SW480 (cell line): ENCODE measurements at regions not wholly inside any gene's neighbourhood (a gene's known extent, or its start where the extent isn't known, plus 50 kb on each side); places are given as distances from the start of the nearest gene placed in this dataset.

Experiments used
- DNase-seq: peaks from one replicate; pipeline ENCODE4 v3.0.0-alpha.2; 2016; ENCODE audit warnings: low spot score

GRCh38 chr2:57575700-57576268 lies 470.8 kb upstream of the VRK2 start:
- DNase-seq: no peak

GRCh38 chr2:57576983-57577382 lies 469.6 kb upstream of the VRK2 start:
- no peak for DNase-seq

- DNase-seq: no peak
Observed at GRCh38 chr2:57597940-57598339, 448.7 kb upstream of the VRK2 start.

- no peak for DNase-seq
Observed at GRCh38 chr2:57598551-57598950, 448.1 kb upstream of the VRK2 start.

DNA sequence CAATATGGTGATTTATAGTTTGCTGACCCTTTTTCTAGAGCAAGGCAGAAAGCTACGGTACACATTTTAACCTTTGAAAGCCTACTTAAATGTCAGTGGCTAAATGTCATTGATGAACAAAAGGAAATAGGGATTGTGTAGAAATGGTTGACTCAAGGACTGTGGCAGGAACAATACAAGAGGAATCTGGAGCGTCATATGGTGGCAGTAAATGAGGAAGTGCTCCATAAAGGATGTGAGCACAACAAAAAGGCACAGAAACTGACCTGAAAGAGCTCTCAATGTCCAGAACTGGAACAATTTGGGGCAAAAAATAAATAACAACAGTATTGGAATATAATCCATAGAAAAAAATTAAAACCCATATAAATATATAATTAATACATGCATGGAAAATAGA lies 443.9 kb upstream of the VRK2 start:
- no peak for DNase-seq

DNA sequence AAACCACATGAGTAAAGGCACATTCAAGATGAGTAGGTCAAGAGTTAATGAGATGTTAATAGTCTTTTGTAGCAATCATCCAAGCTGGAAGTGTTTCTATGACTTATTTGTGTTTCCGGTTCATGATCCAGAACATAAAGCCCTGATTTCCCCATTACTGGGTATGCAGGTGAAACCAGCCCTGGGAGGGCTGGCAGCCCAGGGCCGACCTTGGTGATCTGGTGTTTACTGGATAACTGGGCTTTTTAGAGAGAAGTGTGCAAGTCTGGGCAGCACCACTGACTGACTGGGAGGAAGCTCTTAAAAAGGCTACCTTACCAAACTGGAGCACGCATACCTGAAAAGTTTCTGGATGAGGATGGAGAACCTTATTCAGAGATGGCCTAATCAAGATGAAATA lies 431.6 kb upstream of the VRK2 start:
- no peak for DNase-seq

DNA sequence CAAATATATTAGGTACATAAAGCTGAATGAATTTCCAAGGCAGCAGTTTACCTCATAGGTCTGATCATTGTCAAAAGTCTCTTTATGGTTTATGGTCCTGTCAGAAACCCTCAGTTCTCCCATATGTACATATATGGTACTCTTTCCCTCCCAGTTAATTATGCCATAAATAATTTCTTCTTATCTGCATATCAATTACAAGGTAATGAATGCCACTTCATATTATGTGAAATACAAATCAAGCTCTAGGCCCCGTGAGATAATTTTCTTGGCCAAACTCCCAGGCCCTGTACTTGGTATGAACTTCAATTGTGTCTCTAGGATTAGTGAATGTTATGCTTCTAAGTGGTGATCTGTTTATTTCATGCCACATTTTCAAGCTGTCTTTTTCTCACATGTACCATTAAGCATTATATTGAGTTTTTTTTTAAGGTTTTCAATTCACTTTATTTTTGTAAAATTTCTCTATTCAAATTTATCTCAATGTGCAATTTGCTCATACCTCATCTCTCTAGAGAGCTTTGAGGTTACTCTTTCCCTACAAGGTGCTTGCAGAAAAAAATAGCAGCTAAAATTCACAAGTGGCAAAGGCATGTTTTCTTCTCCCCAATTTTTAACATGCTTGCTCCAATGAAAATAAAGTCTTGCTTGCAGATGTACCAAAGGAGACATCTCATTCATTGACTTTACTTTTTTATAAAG lies 430.6 kb upstream of the VRK2 start:
- DNase-seq: no peak

GRCh38 chr2:57617318-57617717 lies 429.3 kb upstream of the VRK2 start:
- no peak for DNase-seq

DNA sequence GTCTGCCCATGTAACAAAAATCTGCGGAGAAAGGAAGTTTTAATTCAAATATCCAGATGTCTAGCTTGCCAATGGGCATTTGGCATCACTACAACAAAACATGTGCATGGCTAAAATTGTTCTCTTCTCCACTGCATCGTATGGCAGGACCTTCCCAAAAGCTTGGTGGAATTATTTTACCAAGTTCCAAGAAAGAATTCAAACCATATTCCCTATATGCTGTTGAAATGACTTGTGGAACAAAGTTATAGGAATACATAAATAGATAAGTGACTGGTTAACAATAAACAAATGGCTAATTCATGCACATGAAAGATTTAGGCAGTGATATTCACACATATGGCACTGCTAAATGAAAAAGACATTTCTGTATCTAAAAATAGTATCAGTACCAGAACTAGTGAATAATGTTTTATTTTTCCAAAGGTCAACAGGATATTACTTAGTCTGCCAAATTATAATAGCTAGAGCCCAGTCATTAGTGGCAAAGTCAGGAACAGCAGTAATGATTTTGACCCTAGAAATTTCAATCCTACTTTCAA lies 425.4 kb upstream of the VRK2 start:
- DNase-seq: no peak

DNA sequence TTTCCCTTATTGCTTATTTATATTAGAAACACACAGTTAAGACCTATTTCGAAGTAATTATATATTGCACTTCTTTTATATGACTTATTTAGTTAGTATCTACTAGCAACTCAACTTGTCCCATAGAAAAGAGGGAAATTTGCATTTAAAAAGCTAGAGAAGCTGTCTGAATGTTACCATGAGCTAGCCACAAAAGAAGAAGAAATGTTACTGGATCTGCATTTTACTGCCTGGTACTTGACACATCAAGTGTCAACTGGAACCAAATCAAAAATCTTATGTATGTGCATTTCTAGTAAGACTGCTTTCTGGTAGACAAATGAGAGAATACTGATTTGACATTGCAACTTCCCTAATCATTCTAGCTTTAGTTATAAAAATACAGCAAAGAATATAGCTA lies 424.6 kb upstream of the VRK2 start:
- DNase-seq: no peak

- DNase-seq: no peak
Observed at GRCh38 chr2:57656198-57656597, 390.4 kb upstream of the VRK2 start.

DNA sequence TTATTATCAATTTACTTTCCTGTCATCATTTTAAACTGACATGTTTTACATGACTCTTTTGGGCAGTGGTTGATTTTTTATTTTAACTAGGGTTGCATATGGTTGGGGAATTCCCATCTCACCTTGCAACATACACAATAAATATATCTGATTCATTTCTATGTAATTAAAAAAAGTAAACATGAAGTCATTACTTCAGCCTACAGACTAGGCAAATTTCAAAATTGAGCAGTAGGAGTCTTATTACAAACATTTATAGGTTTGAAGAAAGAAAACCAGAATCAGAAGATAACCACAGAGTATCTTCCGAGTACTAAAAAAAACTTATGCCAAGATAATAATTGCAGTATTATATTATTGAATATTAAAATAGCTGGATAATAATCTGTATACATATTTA lies 377.0 kb upstream of the VRK2 start:
- DNase-seq: no peak

GRCh38 chr2:57674025-57674424 lies 372.6 kb upstream of the VRK2 start:
- DNase-seq: no peak

GRCh38 chr2:57674743-57675142 lies 371.9 kb upstream of the VRK2 start:
- no peak for DNase-seq

- no peak for DNase-seq
Observed at GRCh38 chr2:57677296-57677695, 369.3 kb upstream of the VRK2 start.

DNA sequence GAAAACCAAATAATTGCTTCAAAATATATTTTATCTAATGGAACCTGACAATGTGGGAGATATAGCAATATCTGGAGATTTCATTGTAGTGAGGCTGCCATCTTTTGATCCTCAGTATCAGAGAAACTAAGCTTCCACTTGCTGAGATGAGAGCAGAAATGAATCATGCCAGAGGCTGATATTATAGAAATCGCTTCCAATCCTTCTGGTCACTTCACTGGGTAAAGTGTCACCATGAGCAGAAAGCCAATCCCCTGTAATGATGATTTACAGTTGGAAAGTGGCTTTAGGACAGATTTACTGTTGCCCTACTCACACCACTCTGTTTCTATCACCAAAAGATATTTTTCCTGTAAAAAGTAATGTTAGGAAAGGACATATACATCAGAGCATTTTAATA lies 365.0 kb upstream of the VRK2 start:
- DNase-seq: no peak

DNA sequence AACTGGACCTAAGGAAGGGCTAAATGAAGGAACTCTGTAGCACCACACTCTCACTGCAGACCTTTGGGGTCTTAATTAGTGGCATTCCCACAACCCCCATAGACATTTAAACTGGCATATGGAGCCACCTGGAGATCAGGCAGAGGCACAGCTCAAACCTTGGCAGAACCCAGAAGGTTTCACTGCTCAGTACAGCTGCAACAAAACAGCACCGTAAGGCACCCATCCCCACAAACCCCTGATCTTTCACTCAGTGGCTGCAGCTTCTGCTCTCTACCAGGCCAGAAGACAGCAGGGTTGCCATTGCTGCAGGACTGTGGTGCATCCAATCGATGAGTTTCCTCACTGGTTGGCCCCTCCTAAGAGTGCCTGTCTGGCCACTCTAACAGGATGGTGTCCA lies 361.6 kb upstream of the VRK2 start:
- DNase-seq: no peak

GRCh38 chr2:57692395-57692794 lies 354.2 kb upstream of the VRK2 start:
- DNase-seq: no peak

GRCh38 chr2:57693177-57693576 lies 353.4 kb upstream of the VRK2 start:
- no peak for DNase-seq

DNA sequence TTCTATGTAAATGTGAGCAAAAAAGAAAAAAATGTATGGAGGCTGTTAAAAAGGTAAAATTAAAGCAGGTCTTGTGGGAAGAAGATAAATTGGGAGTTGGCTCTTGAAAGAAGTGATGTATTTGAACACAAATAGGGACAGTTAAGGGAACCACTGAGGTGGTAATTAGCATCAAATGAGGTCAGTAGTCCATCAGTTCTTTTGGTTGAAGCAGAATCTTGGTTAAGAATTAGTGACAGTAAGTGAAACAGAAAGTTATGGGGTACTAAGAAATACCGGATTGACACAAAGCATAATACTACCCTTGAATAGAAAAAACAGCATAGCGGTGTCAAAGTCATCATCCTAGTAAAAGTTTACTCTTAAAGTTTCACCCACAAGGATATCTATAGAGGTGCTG lies 352.6 kb upstream of the VRK2 start:
- no peak for DNase-seq

GRCh38 chr2:57696016-57696415 lies 350.6 kb upstream of the VRK2 start:
- DNase-seq: peak; percentile 23

GRCh38 chr2:57698392-57698791 lies 348.2 kb upstream of the VRK2 start:
- DNase-seq: no peak

- no peak for DNase-seq
Observed at GRCh38 chr2:57698935-57699449, 347.6 kb upstream of the VRK2 start.

- DNase-seq: no peak
Observed at GRCh38 chr2:57701391-57701791, 345.2 kb upstream of the VRK2 start.
